ENCODE measurements at regions not wholly inside any gene's neighbourhood (a gene's known extent, or its start where the extent isn't known, plus 50 kb on each side); places are given as distances from the start of the nearest gene placed in this dataset.
"Not testable (repeated sequence)": the region's sequence is repeated elsewhere in the genome, so short reads cannot be mapped to it uniquely, and the experiment has no call there.

GRCh38 chr7:51382243-51382642 is 65.6 kb upstream of the COBL start:
- H3K4ac ChIP-seq (replicated peaks; ENCODE audit: insufficient read length, low read depth, low read length); H3K79me2 ChIP-seq (ENCODE audit: control insufficient read depth in 1 of 2, insufficient read depth in 2 of 2, low read length in 2 of 2); H3K4me3 ChIP-seq (ENCODE audit: extremely low read depth in 1 of 4, insufficient read depth in 2 of 4, low read depth in 3 of 4, low read length in 4 of 4); H4K5ac ChIP-seq (ENCODE audit: insufficient read length, low read depth, low read length); H3K14ac ChIP-seq (ENCODE audit: insufficient read length); POLR2A ChIA-PET (ENCODE audit: partially characterized antibody); H3K36me3 ChIP-seq (ENCODE audit: control insufficient read depth in 2 of 4, insufficient read depth in 4 of 4, low read length in 3 of 4); H3K18ac ChIP-seq (ENCODE audit: extremely low read depth, low read length); H2BK20ac ChIP-seq (ENCODE audit: low read length); H4K20me1 ChIP-seq (replicated peaks in 1 of 2; ENCODE audit: control insufficient read depth in 1 of 2, insufficient read depth in 2 of 2, low read length in 2 of 2); H2AFZ ChIP-seq (ENCODE audit: low read length); H4K8ac ChIP-seq (ENCODE audit: extremely low read depth, insufficient read depth, low read length); H3K4me1 ChIP-seq (replicated peaks in 1 of 4; ENCODE audit: control insufficient read depth in 3 of 4, insufficient read depth in 4 of 4, low read length in 3 of 4); H2BK12ac ChIP-seq (ENCODE audit: low read depth, low read length); H2BK120ac ChIP-seq (replicated peaks; ENCODE audit: low read depth, low read length); H2AK5ac ChIP-seq (ENCODE audit: low read depth, low read length); H3K23ac ChIP-seq (ENCODE audit: insufficient read length); H3K4me2 ChIP-seq (ENCODE audit: insufficient read depth in 1 of 2, low read depth in 2 of 2, low read length in 2 of 2); H3K27ac ChIP-seq (ENCODE audit: low read depth, low read length); H2BK5ac ChIP-seq (ENCODE audit: low read depth, low read length); H2BK15ac ChIP-seq (ENCODE audit: low read length); H3K56ac ChIP-seq (replicated peaks; ENCODE audit: insufficient read length, low read depth, low read length); H3K23me2 ChIP-seq (ENCODE audit: low read depth, low read length); H4K91ac ChIP-seq (replicated peaks; ENCODE audit: insufficient read length, low read length); H3K27me3 ChIP-seq (replicated peaks in 1 of 4; ENCODE audit: control insufficient read depth in 3 of 4, extremely low read depth in 1 of 4, insufficient read depth in 3 of 4, low read length in 3 of 4); DNase-seq (ENCODE audit: low read depth in 1 of 2, low spot score in 2 of 2); H3K79me1 ChIP-seq (ENCODE audit: low read depth, low read length); H3K9me3 ChIP-seq (ENCODE audit: insufficient read depth in 2 of 2, low read depth in 1 of 2, low read length in 1 of 2); FAIRE-seq; H3K9ac ChIP-seq (replicated peaks in 1 of 4; ENCODE audit: extremely low read depth in 1 of 4, low read depth in 3 of 4, low read length in 3 of 4): not testable (repeated sequence)
- 84% methylated on average over 3 of the region's 7 CpGs; no CpG with 5 or more reads in 1 of the 2 experiments for WGBS, 2 experiments (ENCODE audit: extremely low coverage in 1 of 2, insufficient coverage in 1 of 2, insufficient read length in 1 of 2, insufficient replicate concordance in 2 of 2, low coverage in 1 of 2, low lambda C conversion rate in 2 of 2, missing lambda C conversion rate in 1 of 2)
- CTCF ChIA-PET (ENCODE audit: partially characterized antibody) = interaction anchor here (0.7 to 1.7 kb wide), 3 partner anchors 16 to 1522 kb away, joined by 3 to 6 read pairs (median 4); no protein-coding TSS in a partner anchor

Data from H1 (cell line).